ENCODE measurements at regions not wholly inside any gene's neighbourhood (a gene's known extent, or its start where the extent isn't known, plus 50 kb on each side); places are given as distances from the start of the nearest gene placed in this dataset.

GRCh38 chr11:33538726-33539125 lies 161.9 kb downstream of the C11orf91 start:
- Histone ChIP-seq H3K4me2 (ENCODE audit: insufficient read depth, low read length) (no peak overlapping the region), H3K36me3 (ENCODE audit: control insufficient read depth, insufficient read depth, low read length) (no peaks in the 10 kb centered on the region), H3K79me2 (ENCODE audit: control insufficient read depth, insufficient read depth, low read length) (no peaks in the 10 kb centered on the region), H3K27ac (ENCODE audit: extremely low read depth, low read depth, low read length) (no peak overlapping the region), H2AFZ (ENCODE audit: low read depth, low read length) (no peak overlapping the region), H3K9me1 (ENCODE audit: control insufficient read depth, insufficient read depth, low read length) (no peaks in the 10 kb centered on the region), H3K9ac (ENCODE audit: insufficient read depth in 1 of 2, low read depth in 2 of 2, low read length in 2 of 2) (no peak overlapping the region), H4K20me1 (replicated peaks; ENCODE audit: control insufficient read depth, insufficient read depth, low read length) (no peaks in the 10 kb centered on the region), H3K4me3 (no peak overlapping the region), H3K27me3 (ENCODE audit: control insufficient read depth in 2 of 2, insufficient read depth in 2 of 2, low read length in 2 of 2) (peaks cover 0 to 19% of the 10 kb centered on the region in 2 experiments; a peak in 3 of 5 replicates), H3K4me1 (replicated peaks in 1 of 2; ENCODE audit: control insufficient read depth in 2 of 2, insufficient read depth in 2 of 2, low read length in 2 of 2) (no peaks in the 10 kb centered on the region), H3K9me3 (replicated peaks; ENCODE audit: control insufficient read depth, insufficient read depth, low read depth, low read length) (no peaks in the 10 kb centered on the region)
- ChIA-PET POLR2A (interaction anchor here (0.6 kb wide), 1 partner anchor 208 kb away, joined by 3 read pairs; no protein-coding TSS in a partner anchor), CTCF (ENCODE audit: low intra/inter-chr PET ratio) (no interaction called here)
- intact Hi-C loops (cut with micrococcal nuclease) = loop anchor here (5.0 kb wide), 1 partner anchor 204 kb away; no protein-coding TSS in a partner anchor
- in situ Hi-C loops (cut with MboI) = no loop called here
- TF ChIP-seq PHB2 (IDR thresholded peaks at IDR 0.05; ENCODE audit: low read depth) (no peak), OTX1 (CRISPR knock-in tag; IDR thresholded peaks at IDR 0.05) (no peak), ATF6 (CRISPR knock-in tag; IDR thresholded peaks at IDR 0.05) (no peak), IRF2 (CRISPR knock-in tag; IDR thresholded peaks at IDR 0.05) (no peak), RAD21 (CRISPR knock-in tag; conservative IDR thresholded peaks at IDR 0.05 in 1 of 2, IDR thresholded peaks at IDR 0.05 in 1 of 2) (no peak), CAMTA2 (CRISPR knock-in tag; conservative IDR thresholded peaks at IDR 0.05) (no peak), ZNF584 (CRISPR knock-in tag; IDR thresholded peaks at IDR 0.05; ENCODE audit: low read depth) (no peak), TEAD4 (IDR thresholded peaks at IDR 0.05; ENCODE audit: low read length) (no peak), TEAD4 (CRISPR knock-in tag; IDR thresholded peaks at IDR 0.05; ENCODE audit: borderline replicate concordance) (no peak), KLF16 (IDR thresholded peaks at IDR 0.05) (no peak)
- BruUV-seq (replicated peaks) = no TSS peak
- 0% methylated on average over 2 of the region's 2 CpGs for WGBS (ENCODE audit: insufficient coverage, low coverage, missing lambda C conversion rate)
- ATAC-seq = no peak
- DNase-seq (ENCODE audit: extremely low read depth in 1 of 4, low spot score in 3 of 4) = no peak
- no peak for FAIRE-seq

Data from K562 (cell line).